ENCODE measurements at regions not wholly inside any gene's neighbourhood (a gene's known extent, or its start where the extent isn't known, plus 50 kb on each side); places are given as distances from the start of the nearest gene placed in this dataset.

- in situ Hi-C loops (cut with HindIII; ENCODE audit: low sequenced_read_pairs) = no loop called here
- DNase-seq (ENCODE audit: low read depth) = no peak
- H3K4me3 ChIP-seq (ENCODE audit: low read depth, low read length) = no peak overlapping the region
- no peak for TF ChIP-seq CTCF (IDR thresholded peaks at IDR 0.05; ENCODE audit: low read depth, low read length, missing control alignments)
Measured at GRCh38 chr1:30611741-30612309, 111.6 kb downstream of the MATN1 start.

- TF ChIP-seq CTCF (IDR thresholded peaks at IDR 0.05; ENCODE audit: low read depth, low read length, missing control alignments) = no peak
- H3K4me3 ChIP-seq (ENCODE audit: low read depth, low read length) = no peak overlapping the region
- DNase-seq (ENCODE audit: low read depth) = no peak
- in situ Hi-C loops (cut with HindIII; ENCODE audit: low sequenced_read_pairs) = no loop called here
Measured at GRCh38 chr1:30610917-30611316, 112.5 kb downstream of the MATN1 start.

GRCh38 chr1:30609999-30610345 lies 113.4 kb downstream of the MATN1 start:
- no peak for TF ChIP-seq CTCF (IDR thresholded peaks at IDR 0.05; ENCODE audit: low read depth, low read length, missing control alignments)
- DNase-seq (ENCODE audit: low read depth) = no peak
- in situ Hi-C loops (cut with HindIII; ENCODE audit: low sequenced_read_pairs) = no loop called here
- H3K4me3 ChIP-seq (ENCODE audit: low read depth, low read length) = no peak overlapping the region

GRCh38 chr1:30609336-30609998 lies 113.9 kb downstream of the MATN1 start:
- no peak overlapping the region for H3K4me3 ChIP-seq (ENCODE audit: low read depth, low read length)
- no peak for DNase-seq (ENCODE audit: low read depth)
- TF ChIP-seq CTCF (IDR thresholded peaks at IDR 0.05; ENCODE audit: low read depth, low read length, missing control alignments) = no peak
- in situ Hi-C loops (cut with HindIII; ENCODE audit: low sequenced_read_pairs) = no loop called here

GRCh38 chr1:30607723-30608122 lies 115.7 kb downstream of the MATN1 start:
- DNase-seq (ENCODE audit: low read depth) = no peak
- in situ Hi-C loops (cut with HindIII; ENCODE audit: low sequenced_read_pairs) = no loop called here
- H3K4me3 ChIP-seq (ENCODE audit: low read depth, low read length) = no peak overlapping the region
- TF ChIP-seq CTCF (IDR thresholded peaks at IDR 0.05; ENCODE audit: low read depth, low read length, missing control alignments) = no peak

- no peak for TF ChIP-seq CTCF (IDR thresholded peaks at IDR 0.05; ENCODE audit: low read depth, low read length, missing control alignments)
- in situ Hi-C loops (cut with HindIII; ENCODE audit: low sequenced_read_pairs) = no loop called here
- H3K4me3 ChIP-seq (ENCODE audit: low read depth, low read length) = no peak overlapping the region
- no peak for DNase-seq (ENCODE audit: low read depth)
Measured at GRCh38 chr1:30606166-30606565, 117.2 kb downstream of the MATN1 start.
